Upper lobe of right lung (tissue), 1 donor: ENCODE measurements at regions not wholly inside any gene's neighbourhood (a gene's known extent, or its start where the extent isn't known, plus 50 kb on each side); places are given as distances from the start of the nearest gene placed in this dataset.

Experiments used
- ATAC-seq: fragments of 200-7000 bp; cut with Tn5 transposase; one replicate; pipeline ENCODE4 v1.9.1; 2020; ENCODE audit warnings: mild to moderate bottlenecking, moderate library complexity
- DNase-seq: peaks from one replicate; pipeline ENCODE4 v3.0.0-alpha.2; 2020
- H3K27ac ChIP-seq: fragments of 200-600 bp; one replicate; pipeline ENCODE4 v1.8.0; 2022
- H3K27me3 ChIP-seq: fragments of 200-600 bp; one replicate; pipeline ENCODE4 v1.8.0; 2022; ENCODE audit warnings: mild to moderate bottlenecking
- H3K36me3 ChIP-seq: fragments of 200-600 bp; one replicate; pipeline ENCODE4 v1.8.0; 2022
- H3K4me1 ChIP-seq: fragments of 200-600 bp; one replicate; pipeline ENCODE4 v1.8.0; 2022
- H3K4me3 ChIP-seq: fragments of 200-600 bp; one replicate; pipeline ENCODE4 v1.8.0; 2022; ENCODE audit warnings: mild to moderate bottlenecking
- H3K9me3 ChIP-seq: fragments of 200-600 bp; one replicate; pipeline ENCODE4 v1.8.0; 2022
- intact Hi-C: fragments of 100-400 bp; cut with DNase I; formaldehyde crosslinking; loops from one replicate; pipeline ENCODE4 v1.11.0; 2022
- TF ChIP-seq, protein P1 (sequence below): fragments of 200-600 bp; IDR thresholded peaks from one replicate; pipeline ENCODE4 v1.8.0; 2022; ENCODE audit warnings: antibody characterized with exemption
- donor health status: DM: no; HTN: yes; CAD: no; lungs with severe emphysema.

DNA sequence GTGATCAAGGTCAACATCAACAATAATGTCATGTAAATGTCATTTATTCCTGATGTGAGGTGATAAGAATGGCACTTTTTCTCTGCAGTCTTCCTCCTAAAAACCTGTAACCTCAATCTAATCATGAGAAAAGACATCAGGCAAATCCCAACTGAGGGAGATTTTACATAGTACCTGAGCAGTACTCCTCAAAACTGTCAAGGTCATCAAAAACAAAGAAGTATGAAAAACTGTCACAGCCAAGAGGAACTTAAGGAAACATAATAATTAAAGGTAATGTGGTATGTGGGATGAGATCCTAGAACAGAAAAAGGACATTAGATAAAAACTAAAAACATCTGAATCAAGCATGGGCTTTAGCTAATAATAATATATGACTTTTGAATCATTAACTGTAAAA lies 140.9 kb upstream of the GRM7 start:
- TF ChIP-seq, protein P1, sequence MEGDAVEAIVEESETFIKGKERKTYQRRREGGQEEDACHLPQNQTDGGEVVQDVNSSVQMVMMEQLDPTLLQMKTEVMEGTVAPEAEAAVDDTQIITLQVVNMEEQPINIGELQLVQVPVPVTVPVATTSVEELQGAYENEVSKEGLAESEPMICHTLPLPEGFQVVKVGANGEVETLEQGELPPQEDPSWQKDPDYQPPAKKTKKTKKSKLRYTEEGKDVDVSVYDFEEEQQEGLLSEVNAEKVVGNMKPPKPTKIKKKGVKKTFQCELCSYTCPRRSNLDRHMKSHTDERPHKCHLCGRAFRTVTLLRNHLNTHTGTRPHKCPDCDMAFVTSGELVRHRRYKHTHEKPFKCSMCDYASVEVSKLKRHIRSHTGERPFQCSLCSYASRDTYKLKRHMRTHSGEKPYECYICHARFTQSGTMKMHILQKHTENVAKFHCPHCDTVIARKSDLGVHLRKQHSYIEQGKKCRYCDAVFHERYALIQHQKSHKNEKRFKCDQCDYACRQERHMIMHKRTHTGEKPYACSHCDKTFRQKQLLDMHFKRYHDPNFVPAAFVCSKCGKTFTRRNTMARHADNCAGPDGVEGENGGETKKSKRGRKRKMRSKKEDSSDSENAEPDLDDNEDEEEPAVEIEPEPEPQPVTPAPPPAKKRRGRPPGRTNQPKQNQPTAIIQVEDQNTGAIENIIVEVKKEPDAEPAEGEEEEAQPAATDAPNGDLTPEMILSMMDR = no peak
- H3K4me3 ChIP-seq = no peak overlapping the region
- H3K4me1 ChIP-seq = no peaks in the 10 kb centered on the region
- DNase-seq (no peak), ATAC-seq (no peak)
- H3K36me3 ChIP-seq = no peaks in the 10 kb centered on the region
- H3K27ac ChIP-seq = no peak overlapping the region
- H3K9me3 ChIP-seq = no peaks in the 10 kb centered on the region
- H3K27me3 ChIP-seq = no peaks in the 10 kb centered on the region
- intact Hi-C loops = no loop called here

DNA sequence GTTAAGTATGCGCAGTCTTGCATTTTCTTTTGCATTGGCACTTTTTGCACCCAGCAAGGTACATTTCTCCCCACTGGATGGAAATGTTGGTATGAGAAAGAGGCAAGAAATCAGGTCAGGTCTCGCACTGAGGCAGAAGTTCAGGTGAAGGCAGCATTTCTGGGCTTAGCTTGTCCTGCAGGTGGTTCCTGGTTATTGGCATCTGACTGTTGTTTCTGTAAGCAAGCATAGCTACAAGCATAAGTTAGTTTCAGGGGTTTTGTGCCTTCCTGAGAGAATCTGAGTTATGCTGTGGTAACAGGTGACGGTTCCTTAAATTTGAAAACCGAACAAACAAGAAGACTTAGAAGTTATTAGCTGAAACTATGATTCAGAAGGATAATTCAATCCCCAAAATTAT lies 139.4 kb upstream of the GRM7 start:
- intact Hi-C loops = no loop called here
- H3K36me3 ChIP-seq = no peaks in the 10 kb centered on the region
- no peaks in the 10 kb centered on the region for H3K27me3 ChIP-seq
- TF ChIP-seq, protein P1 = no peak
- no peak overlapping the region for H3K4me3 ChIP-seq
- H3K9me3 ChIP-seq = no peaks in the 10 kb centered on the region
- no peak for ATAC-seq
- DNase-seq = no peak
- H3K4me1 ChIP-seq = no peaks in the 10 kb centered on the region
- H3K27ac ChIP-seq = no peak overlapping the region

DNA sequence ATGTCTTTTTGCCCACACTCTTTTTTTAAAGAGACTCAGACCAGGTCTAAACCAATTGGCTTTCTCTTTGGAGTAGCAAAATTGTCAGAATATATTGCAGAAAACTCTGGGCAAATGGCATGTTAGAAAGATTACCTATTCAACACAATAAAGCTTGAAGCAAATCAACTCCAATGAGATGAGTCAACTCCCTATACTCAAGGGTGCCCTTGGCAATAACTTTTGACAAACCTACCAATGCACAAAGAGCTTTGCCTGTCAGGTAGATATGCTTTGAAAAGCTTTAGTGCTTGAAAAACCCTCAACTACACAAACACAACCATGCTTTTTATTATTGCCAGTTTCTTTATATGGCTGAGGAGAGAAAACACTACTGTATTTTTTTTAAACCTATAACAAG lies 137.7 kb upstream of the GRM7 start:
- intact Hi-C loops = no loop called here
- ATAC-seq = no peak
- no peaks in the 10 kb centered on the region for H3K27me3 ChIP-seq

DNA sequence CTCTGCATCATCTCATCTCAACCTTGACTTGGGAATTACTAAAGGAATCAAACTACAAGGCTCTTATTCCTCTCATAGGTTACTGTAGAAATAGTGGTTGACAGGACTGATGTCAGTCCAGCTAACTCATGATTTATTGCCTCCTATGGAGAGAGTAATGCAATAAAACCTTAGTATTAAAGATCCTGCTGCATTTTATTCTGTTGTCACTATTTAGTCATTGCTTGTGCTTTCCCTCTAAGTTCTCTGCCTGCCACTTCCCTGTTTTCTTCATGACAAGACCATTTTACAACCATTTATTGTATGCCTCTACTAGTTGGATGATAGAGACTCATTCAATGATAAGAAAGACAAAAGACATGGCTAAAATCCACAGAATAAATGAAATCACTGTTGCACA lies 134.1 kb upstream of the GRM7 start:
- intact Hi-C loops = no loop called here
- H3K4me3 ChIP-seq = no peak overlapping the region
- H3K9me3 ChIP-seq = no peaks in the 10 kb centered on the region
- ATAC-seq (no peak), DNase-seq (no peak)
- H3K27me3 ChIP-seq = no peaks in the 10 kb centered on the region
- H3K27ac ChIP-seq = no peak overlapping the region
- no peaks in the 10 kb centered on the region for H3K36me3 ChIP-seq
- TF ChIP-seq, protein P1 = no peak
- H3K4me1 ChIP-seq = no peaks in the 10 kb centered on the region

More for the DNA sequence above, 137.7 kb upstream of the GRM7 start:
- H3K9me3 ChIP-seq = no peaks in the 10 kb centered on the region
- no peak overlapping the region for H3K27ac ChIP-seq
- no peak overlapping the region for H3K4me3 ChIP-seq
- DNase-seq = no peak
- no peaks in the 10 kb centered on the region for H3K36me3 ChIP-seq
- H3K4me1 ChIP-seq = no peaks in the 10 kb centered on the region
- TF ChIP-seq, protein P1 = no peak

DNA sequence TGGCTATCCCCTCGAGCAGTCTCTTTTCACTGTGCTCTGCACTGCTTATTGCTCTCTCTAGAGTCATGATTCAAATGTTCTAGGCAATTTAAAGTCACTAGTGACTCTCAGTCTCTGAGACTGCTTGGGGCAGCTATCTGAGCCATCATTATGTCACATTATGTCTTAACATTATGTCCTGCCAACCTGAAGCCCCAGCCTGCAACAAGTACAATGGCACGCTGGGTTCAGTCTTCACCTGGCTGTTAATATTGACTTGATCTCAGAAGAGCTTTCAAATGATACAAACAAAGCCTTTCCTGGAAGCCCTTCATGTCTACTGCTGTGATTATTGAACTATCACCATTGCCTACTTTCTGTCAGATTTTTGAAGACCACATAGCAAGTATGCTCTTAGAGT lies 128.1 kb upstream of the GRM7 start:
- Histone ChIP-seq H3K36me3 (no peaks in the 10 kb centered on the region), H3K27me3 (no peaks in the 10 kb centered on the region), H3K27ac (no peak overlapping the region), H3K9me3 (no peaks in the 10 kb centered on the region), H3K4me1 (no peaks in the 10 kb centered on the region), H3K4me3 (no peak overlapping the region)
- DNase-seq (no peak), ATAC-seq (no peak)
- intact Hi-C loops = no loop called here
- TF ChIP-seq, protein P1 = no peak

DNA sequence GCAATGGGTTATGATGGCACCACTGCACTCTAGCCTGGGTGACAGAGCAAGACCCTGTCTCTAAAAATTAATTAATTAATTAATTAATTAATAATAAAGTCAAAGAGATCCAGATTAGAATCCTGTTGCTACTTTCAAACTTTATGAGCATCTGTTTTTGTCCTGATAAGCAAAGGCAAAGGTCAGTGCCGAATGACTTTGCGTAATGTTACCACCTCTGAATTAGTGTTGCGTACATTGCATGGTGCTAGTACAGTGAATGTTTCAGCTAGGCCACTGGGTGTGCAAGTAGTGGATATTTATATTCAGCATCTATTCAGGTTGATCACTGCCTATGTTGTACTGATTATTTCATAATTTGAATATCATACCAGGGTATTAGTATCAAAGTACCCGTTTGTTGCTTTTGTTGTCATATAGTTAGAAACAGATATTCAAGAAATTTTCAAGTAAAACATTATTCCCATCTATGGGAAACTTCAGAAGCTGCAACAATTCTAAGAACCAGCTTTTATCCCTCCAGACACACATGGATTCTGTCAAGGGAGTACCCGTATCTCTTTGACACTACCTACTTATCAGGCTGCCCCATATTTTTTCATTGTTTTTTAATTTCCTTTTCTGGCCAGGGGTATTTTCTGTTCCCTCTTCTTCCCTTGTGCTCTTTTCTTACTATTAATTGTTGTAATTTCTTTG lies 127.1 kb upstream of the GRM7 start:
- Histone ChIP-seq H3K36me3 (no peaks in the 10 kb centered on the region), H3K27ac (no peak overlapping the region), H3K4me1 (no peaks in the 10 kb centered on the region), H3K27me3 (no peaks in the 10 kb centered on the region), H3K9me3 (no peaks in the 10 kb centered on the region), H3K4me3 (no peak overlapping the region)
- no peak for DNase-seq
- no peak for ATAC-seq
- intact Hi-C loops = no loop called here
- TF ChIP-seq, protein P1 = no peak
